ENCODE measurements at regions not wholly inside any gene's neighbourhood (a gene's known extent, or its start where the extent isn't known, plus 50 kb on each side); places are given as distances from the start of the nearest gene placed in this dataset.

DNA sequence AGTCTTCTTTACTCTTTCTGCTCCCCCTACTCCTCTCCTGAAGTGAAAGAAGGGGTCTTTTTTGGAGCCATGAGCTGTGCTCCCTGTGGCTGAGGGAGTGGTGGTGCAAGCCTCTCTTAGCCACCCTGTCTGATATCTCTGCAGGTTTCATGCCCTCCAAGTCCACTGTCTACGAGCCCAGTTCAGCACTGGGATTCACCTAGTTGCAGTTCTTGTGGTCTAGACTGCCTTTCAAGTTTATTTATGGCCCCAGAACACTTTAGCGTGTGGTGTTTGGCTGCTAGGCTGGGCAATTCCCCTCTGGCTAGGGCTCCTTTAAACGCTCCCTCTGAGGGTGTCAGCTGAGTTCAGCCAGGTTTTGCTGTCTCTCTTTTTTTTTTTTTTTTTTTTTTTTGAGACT lies 908.6 kb downstream of the TRHDE start:
- TF ChIP-seq, protein P1, sequence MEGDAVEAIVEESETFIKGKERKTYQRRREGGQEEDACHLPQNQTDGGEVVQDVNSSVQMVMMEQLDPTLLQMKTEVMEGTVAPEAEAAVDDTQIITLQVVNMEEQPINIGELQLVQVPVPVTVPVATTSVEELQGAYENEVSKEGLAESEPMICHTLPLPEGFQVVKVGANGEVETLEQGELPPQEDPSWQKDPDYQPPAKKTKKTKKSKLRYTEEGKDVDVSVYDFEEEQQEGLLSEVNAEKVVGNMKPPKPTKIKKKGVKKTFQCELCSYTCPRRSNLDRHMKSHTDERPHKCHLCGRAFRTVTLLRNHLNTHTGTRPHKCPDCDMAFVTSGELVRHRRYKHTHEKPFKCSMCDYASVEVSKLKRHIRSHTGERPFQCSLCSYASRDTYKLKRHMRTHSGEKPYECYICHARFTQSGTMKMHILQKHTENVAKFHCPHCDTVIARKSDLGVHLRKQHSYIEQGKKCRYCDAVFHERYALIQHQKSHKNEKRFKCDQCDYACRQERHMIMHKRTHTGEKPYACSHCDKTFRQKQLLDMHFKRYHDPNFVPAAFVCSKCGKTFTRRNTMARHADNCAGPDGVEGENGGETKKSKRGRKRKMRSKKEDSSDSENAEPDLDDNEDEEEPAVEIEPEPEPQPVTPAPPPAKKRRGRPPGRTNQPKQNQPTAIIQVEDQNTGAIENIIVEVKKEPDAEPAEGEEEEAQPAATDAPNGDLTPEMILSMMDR (conservative IDR thresholded peaks at IDR 0.05 in 1 of 2, IDR thresholded peaks at IDR 0.05 in 1 of 2; ENCODE audit: extremely low read depth in 1 of 2, insufficient read depth in 1 of 2, low read depth in 1 of 2, low read length in 2 of 2) = no peak
- TF ChIP-seq EZH2 (IDR thresholded peaks at IDR 0.05; ENCODE audit: borderline replicate concordance, low read length) = no peak
